WTC11 (cell line): ENCODE measurements at regions not wholly inside any gene's neighbourhood (a gene's known extent, or its start where the extent isn't known, plus 50 kb on each side); places are given as distances from the start of the nearest gene placed in this dataset.

Experiments
- ATAC-seq: fragments of 200-7000 bp; cut with Tn5 transposase; 2 replicates; pipeline ENCODE4 v1.10.0; 2021; ENCODE audit warnings: mild to moderate bottlenecking, moderate library complexity
- CTCF ChIA-PET: fragments of 300-600 bp; sonication (Branson Sonifier 250); formaldehyde crosslinking; loops from one replicate; lab custom pipeline; 2021; ENCODE audit warnings: antibody characterized with exemption; lab: Charles Lee
- POLR2A ChIA-PET: fragments of 350-600 bp; sonication (Branson Sonifier 250); formaldehyde crosslinking; loops from one replicate; lab custom pipeline; 2021; ENCODE audit warnings: antibody characterized with exemption; lab: Charles Lee
- DNase-seq: peaks from one replicate; pipeline ENCODE4 v3.0.0; 2021; ENCODE audit warnings: low spot score
- H3K27ac Mint-ChIP-seq: 2 replicates; pipeline ENCODE4 v1.8.0; 2021; ENCODE audit warnings: mixed read lengths
- H3K27me3 Mint-ChIP-seq: 2 replicates; pipeline ENCODE4 v1.8.0; 2021; ENCODE audit warnings: low read depth, mild to moderate bottlenecking, moderate library complexity, mixed read lengths
- H3K36me3 Mint-ChIP-seq: 2 replicates; pipeline ENCODE4 v1.8.0; 2021; ENCODE audit warnings: mixed read lengths
- H3K4me1 Mint-ChIP-seq: 2 replicates; pipeline ENCODE4 v1.8.0; 2022; ENCODE audit warnings: mixed read lengths
- H3K4me3 Mint-ChIP-seq: 2 replicates; pipeline ENCODE4 v1.8.0; 2021; ENCODE audit warnings: mild to moderate bottlenecking, moderate library complexity, mixed read lengths
- H3K9me3 Mint-ChIP-seq: 2 replicates; pipeline ENCODE4 v1.8.0; 2021; ENCODE audit warnings: mixed read lengths
- CBFB ChIP-seq: sonication (generic); formaldehyde crosslinking; IDR thresholded peaks from 2 replicates; pipeline ENCODE4 v1.8.1; 2022; ENCODE audit warnings: mild to moderate bottlenecking, low read depth, missing genetic modification reagents
- FOXJ3 ChIP-seq: sonication (generic); formaldehyde crosslinking; IDR thresholded peaks from 2 replicates; pipeline ENCODE4 v1.9.0; 2021; ENCODE audit warnings: missing genetic modification reagents, mild to moderate bottlenecking, borderline replicate concordance
- JAZF1 ChIP-seq: fragments of 250-450 bp; sonication (Bioruptor Pico); IDR thresholded peaks from 2 replicates; pipeline ENCODE4 v1.9.0; 2021; ENCODE audit warnings: moderate library complexity, mild to moderate bottlenecking, inconsistent platforms
- JUN ChIP-seq: sonication (generic); formaldehyde crosslinking; IDR thresholded peaks from 2 replicates; pipeline ENCODE4 v1.8.0; 2023; ENCODE audit warnings: mild to moderate bottlenecking, missing genetic modification reagents
- MXD4 ChIP-seq: fragments of 250-450 bp; sonication (Bioruptor Pico); IDR thresholded peaks from 2 replicates; pipeline ENCODE4 v1.8.0; 2021; ENCODE audit warnings: mild to moderate bottlenecking, moderate library complexity, borderline replicate concordance
- SMAD3 ChIP-seq: sonication (generic); formaldehyde crosslinking; IDR thresholded peaks from 2 replicates; pipeline ENCODE4 v1.8.0; 2022; ENCODE audit warnings: missing genetic modification reagents, mild to moderate bottlenecking, borderline replicate concordance
- TP53 ChIP-seq: sonication (generic); formaldehyde crosslinking; IDR thresholded peaks from 2 replicates; pipeline ENCODE4 v1.8.1; 2023; ENCODE audit warnings: mild to moderate bottlenecking, missing genetic modification reagents
- TF ChIP-seq, protein P1 (sequence below): sonication (generic); formaldehyde crosslinking; IDR thresholded peaks from 2 replicates; pipeline ENCODE4 v1.8.1; 2022; ENCODE audit warnings: missing genetic modification reagents, borderline replicate concordance
- TF ChIP-seq, protein P2 (sequence below): fragments of 250-450 bp; sonication (Bioruptor Pico); IDR thresholded peaks from 2 replicates; pipeline ENCODE4 v1.9.0; 2021; ENCODE audit warnings: moderate library complexity, mild to moderate bottlenecking, inconsistent platforms, borderline replicate concordance
- TF ChIP-seq, protein P3 (sequence below): fragments of 250-450 bp; sonication (Bioruptor Pico); conservative IDR thresholded peaks from 2 replicates; pipeline ENCODE4 v1.9.0; 2021; ENCODE audit warnings: mild to moderate bottlenecking
- TF ChIP-seq, protein P4 (sequence below): sonication (generic); formaldehyde crosslinking; conservative IDR thresholded peaks from 2 replicates; pipeline ENCODE4 v1.8.1; 2023; ENCODE audit warnings: mild to moderate bottlenecking, low read depth, missing genetic modification reagents, moderate library complexity
- TF ChIP-seq, protein P5 (sequence below): fragments of 250-450 bp; sonication (Bioruptor Pico); IDR thresholded peaks from 2 replicates; pipeline ENCODE4 v2.1.2; 2022; ENCODE audit warnings: mild to moderate bottlenecking, moderate library complexity

DNA sequence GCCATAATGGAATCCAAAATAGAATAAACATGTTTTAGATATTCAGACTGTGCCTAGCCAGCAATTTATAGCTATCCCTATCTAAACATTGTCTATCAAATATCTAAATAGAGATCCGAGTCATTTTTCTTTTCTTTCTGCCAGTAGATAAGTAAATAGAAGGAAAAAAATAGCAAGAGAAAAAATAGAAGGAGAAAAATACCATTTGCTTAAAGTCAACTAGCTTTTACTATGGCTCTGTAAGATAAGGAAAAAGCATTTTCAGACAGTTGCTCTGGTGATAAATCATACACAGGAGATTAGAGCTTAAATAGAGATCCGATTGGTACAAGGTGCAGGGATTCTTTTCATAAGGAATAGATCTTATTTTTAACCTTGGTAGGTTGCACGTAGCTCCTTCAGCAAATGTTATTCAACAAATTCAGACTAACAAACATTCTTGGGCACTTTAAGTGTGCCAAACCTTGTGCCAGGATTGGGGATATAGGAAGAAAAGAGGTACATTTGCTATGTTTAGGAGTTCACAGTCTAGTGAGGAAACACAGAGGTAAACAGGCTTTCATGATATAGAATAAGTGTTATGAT is 70.1 kb upstream of the CCDC190 start:
- Mint-ChIP-seq H3K27me3 (peaks cover 3% of the 10 kb centered on the region; the same call in 1 of the 2 replicates), H3K4me3 (no peak overlapping the region), H3K27ac (no peak overlapping the region), H3K4me1 (no peaks in the 10 kb centered on the region), H3K36me3 (no peaks in the 10 kb centered on the region), H3K9me3 (no peaks in the 10 kb centered on the region)
- ChIA-PET POLR2A (no interaction called here), CTCF (no interaction called here)
- TF ChIP-seq, protein P1, sequence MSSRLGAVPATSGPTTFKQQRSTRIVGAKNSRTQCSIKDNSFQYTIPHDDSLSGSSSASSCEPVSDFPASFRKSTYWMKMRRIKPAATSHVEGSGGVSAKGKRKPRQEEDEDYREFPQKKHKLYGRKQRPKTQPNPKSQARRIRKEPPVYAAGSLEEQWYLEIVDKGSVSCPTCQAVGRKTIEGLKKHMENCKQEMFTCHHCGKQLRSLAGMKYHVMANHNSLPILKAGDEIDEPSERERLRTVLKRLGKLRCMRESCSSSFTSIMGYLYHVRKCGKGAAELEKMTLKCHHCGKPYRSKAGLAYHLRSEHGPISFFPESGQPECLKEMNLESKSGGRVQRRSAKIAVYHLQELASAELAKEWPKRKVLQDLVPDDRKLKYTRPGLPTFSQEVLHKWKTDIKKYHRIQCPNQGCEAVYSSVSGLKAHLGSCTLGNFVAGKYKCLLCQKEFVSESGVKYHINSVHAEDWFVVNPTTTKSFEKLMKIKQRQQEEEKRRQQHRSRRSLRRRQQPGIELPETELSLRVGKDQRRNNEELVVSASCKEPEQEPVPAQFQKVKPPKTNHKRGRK (CRISPR knock-in tag): no peak
- TF ChIP-seq, protein P2, sequence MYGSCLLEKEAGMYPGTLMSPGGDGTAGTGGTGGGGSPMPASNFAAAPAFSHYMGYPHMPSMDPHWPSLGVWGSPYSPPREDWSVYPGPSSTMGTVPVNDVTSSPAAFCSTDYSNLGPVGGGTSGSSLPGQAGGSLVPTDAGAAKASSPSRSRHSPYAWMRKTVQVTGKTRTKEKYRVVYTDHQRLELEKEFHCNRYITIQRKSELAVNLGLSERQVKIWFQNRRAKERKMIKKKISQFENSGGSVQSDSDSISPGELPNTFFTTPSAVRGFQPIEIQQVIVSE (CRISPR knock-in tag): no peak
- no peak for TF ChIP-seq TP53 (CRISPR knock-in tag)
- no peak for TF ChIP-seq CBFB
- TF ChIP-seq, protein P3, sequence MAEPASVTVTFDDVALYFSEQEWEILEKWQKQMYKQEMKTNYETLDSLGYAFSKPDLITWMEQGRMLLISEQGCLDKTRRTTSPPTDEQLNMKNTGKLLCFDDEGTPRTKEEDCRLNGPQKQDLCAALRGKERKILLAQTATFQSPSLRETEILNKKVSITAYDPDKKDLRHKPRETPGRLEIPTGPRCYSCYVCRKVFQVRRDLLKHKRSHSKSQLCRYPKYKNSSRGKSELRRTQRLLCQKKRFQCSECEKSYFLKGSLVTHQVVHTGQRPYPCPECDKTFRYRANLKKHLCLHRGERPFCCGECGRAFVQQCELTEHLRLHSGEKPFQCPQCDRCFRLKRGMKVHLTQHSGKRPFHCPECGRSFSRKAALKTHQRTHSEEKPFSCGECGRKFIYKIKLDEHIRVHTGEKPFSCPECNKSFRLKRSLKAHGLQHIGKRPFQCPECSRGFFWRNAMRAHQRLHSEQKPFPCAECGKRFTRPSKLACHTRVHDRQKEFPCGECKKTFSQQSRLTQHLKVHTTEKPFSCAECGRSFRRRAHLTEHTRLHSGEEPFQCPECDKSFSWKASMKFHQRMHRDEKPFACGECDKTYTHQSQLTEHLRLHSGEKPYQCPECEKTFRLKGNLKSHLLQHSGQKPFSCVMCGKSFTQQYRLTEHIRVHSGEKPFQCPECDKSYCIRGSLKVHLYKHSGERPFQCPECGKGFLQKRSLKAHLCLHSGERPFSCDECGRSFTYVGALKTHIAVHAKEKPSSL: no peak
- ATAC-seq (no peak), DNase-seq (no peak)

DNA sequence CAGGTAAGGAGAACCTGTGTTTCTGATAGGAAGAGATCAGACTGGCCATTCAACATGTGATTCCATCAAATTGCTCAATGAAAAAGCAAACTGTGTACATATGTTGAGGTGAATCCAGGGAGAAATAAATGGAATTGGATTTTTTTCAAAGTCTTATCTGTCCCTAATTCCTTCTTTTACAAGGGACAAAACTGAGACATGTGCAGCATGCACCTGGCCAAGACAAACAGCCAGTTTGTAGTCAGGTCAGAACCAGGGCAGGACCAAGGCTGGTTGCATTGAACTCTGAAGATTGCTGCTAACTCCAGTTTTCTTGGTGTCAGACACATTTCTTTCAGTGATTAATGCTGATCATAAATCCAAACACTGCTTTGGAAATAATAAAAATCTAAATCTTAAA is 69.6 kb upstream of the CCDC190 start:
- Mint-ChIP-seq H3K36me3 (no peaks in the 10 kb centered on the region), H3K27ac (no peak overlapping the region), H3K4me3 (no peak overlapping the region)
- no peak for ATAC-seq
- TF ChIP-seq SMAD3 (no peak), MXD4 (no peak), JAZF1 (CRISPR knock-in tag) (no peak), JUN (CRISPR knock-in tag) (no peak)
- TF ChIP-seq, protein P4, sequence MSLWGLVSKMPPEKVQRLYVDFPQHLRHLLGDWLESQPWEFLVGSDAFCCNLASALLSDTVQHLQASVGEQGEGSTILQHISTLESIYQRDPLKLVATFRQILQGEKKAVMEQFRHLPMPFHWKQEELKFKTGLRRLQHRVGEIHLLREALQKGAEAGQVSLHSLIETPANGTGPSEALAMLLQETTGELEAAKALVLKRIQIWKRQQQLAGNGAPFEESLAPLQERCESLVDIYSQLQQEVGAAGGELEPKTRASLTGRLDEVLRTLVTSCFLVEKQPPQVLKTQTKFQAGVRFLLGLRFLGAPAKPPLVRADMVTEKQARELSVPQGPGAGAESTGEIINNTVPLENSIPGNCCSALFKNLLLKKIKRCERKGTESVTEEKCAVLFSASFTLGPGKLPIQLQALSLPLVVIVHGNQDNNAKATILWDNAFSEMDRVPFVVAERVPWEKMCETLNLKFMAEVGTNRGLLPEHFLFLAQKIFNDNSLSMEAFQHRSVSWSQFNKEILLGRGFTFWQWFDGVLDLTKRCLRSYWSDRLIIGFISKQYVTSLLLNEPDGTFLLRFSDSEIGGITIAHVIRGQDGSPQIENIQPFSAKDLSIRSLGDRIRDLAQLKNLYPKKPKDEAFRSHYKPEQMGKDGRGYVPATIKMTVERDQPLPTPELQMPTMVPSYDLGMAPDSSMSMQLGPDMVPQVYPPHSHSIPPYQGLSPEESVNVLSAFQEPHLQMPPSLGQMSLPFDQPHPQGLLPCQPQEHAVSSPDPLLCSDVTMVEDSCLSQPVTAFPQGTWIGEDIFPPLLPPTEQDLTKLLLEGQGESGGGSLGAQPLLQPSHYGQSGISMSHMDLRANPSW (CRISPR knock-in tag): no peak
- TF ChIP-seq, protein P5, sequence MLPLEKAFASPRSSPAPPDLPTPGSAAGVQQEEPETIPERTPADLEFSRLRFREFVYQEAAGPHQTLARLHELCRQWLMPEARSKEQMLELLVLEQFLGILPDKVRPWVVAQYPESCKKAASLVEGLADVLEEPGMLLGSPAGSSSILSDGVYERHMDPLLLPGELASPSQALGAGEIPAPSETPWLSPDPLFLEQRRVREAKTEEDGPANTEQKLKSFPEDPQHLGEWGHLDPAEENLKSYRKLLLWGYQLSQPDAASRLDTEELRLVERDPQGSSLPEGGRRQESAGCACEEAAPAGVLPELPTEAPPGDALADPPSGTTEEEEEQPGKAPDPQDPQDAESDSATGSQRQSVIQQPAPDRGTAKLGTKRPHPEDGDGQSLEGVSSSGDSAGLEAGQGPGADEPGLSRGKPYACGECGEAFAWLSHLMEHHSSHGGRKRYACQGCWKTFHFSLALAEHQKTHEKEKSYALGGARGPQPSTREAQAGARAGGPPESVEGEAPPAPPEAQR (CRISPR knock-in tag): no peak
- TF ChIP-seq, all 79 proteins: peak for 0
- H3K27me3 Mint-ChIP-seq: peaks cover 3% of the 10 kb centered on the region; the same call in 1 of the 2 replicates
- no peaks in the 10 kb centered on the region for H3K9me3 Mint-ChIP-seq
- DNase-seq: no peak
- H3K4me1 Mint-ChIP-seq: no peaks in the 10 kb centered on the region
- ChIA-PET POLR2A (no interaction called here), CTCF (no interaction called here)

DNA sequence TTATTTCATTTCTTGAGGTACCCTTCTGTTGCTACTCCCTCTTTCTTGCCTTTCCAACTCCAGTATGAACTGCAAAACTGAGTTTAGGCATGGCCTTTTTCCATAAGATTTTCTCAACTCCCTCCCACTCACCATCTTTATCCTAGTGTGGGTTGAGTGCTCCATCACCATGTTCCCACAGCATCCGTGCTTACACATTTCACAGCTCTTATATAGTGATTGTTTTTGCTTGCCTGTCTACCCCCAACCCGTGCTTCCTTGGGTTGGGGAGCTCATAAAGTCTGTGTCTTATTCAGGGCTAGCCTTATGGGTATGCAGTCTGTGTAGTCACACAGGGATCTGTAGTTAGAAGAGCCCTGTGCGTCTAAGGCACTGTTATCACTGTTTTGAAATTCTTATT is 68.2 kb upstream of the CCDC190 start:
- CTCF ChIA-PET: no interaction called here
- DNase-seq: no peak
- H3K4me1 Mint-ChIP-seq: no peaks in the 10 kb centered on the region
- no peaks in the 10 kb centered on the region for H3K9me3 Mint-ChIP-seq
- H3K27ac Mint-ChIP-seq: no peak overlapping the region
- POLR2A ChIA-PET: no interaction called here
- H3K4me3 Mint-ChIP-seq: no peak overlapping the region
- H3K27me3 Mint-ChIP-seq: peaks cover 3% of the 10 kb centered on the region; the same call in 1 of the 2 replicates
- no peaks in the 10 kb centered on the region for H3K36me3 Mint-ChIP-seq
- no peak for ATAC-seq
- no peak for TF ChIP-seq FOXJ3 (CRISPR knock-in tag)
